Bronchial epithelial cell (primary cell): ENCODE measurements at regions not wholly inside any gene's neighbourhood (a gene's known extent, or its start where the extent isn't known, plus 50 kb on each side); places are given as distances from the start of the nearest gene placed in this dataset.
A peak's percentile ranks its signal among the peaks of the same experiment; 100 is the strongest.
"Not testable (repeated sequence)": the region's sequence is repeated elsewhere in the genome, so short reads cannot be mapped to it uniquely, and the experiment has no call there.

ENCODE experiments used
- DNase-seq: peaks from one replicate; pipeline ENCODE4 v3.0.0-alpha.2; 2010; ENCODE audit warnings: low read depth
- FAIRE-seq: peaks from 2 replicates; lab custom pipeline; 2011; peaks lifted over from hg19 to GRCh38; lab: Jason Lieb, UNC
- H3K27me3 ChIP-seq: 2 replicates; pipeline ENCODE4 v1.5.1; 2011; ENCODE audit warnings: low read length; ENCODE audit not compliant: control insufficient read depth, insufficient read depth
- H3K36me3 ChIP-seq: 2 replicates; pipeline ENCODE4 v1.5.1; 2011; ENCODE audit warnings: low read length; ENCODE audit not compliant: control insufficient read depth, insufficient read depth
- H3K4me3 ChIP-seq: 2 replicates; pipeline ENCODE4 v1.5.1; 2011; ENCODE audit warnings: mild to moderate bottlenecking, low read depth, low read length, control low read depth
- CTCF ChIP-seq: IDR thresholded peaks from 2 replicates; pipeline ENCODE4 v1.5.1; 2011; ENCODE audit warnings: mild to moderate bottlenecking, moderate library complexity, low read length, control low read depth, inconsistent platforms; ENCODE audit not compliant: insufficient read depth, severe bottlenecking

- peak; percentile 99 for FAIRE-seq
- H3K27me3 ChIP-seq, H3K4me3 ChIP-seq, H3K36me3 ChIP-seq, DNase-seq: not testable (repeated sequence)
- TF ChIP-seq CTCF = peak; percentile 10
Observed at GRCh38 chr14:106717544-106717943, 1191.2 kb downstream of the TMEM121 start.

DNA sequence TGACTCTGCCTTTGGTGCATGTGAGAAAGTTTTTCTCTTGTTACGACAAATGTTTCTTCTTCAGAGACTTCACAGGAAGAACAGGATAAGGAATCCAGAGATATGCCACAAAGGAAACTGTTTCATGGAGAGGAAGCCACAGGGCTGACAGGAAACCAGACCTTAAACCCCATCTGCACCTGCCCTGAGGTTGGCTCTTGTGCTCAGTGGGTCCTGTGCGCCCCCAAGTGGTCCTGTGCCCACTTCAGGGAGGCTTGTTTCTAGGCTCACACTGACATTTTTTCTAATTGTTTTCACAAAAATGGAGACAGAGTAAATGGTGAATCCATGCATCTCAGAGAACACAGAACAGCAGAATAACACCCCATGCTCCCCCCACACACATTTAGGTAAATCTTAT is 1193.5 kb downstream of the TMEM121 start:
- not testable (repeated sequence) for H3K4me3 ChIP-seq, DNase-seq, FAIRE-seq, H3K36me3 ChIP-seq, H3K27me3 ChIP-seq

- not testable (repeated sequence) for H3K36me3 ChIP-seq, H3K4me3 ChIP-seq, DNase-seq, H3K27me3 ChIP-seq, FAIRE-seq
Observed at GRCh38 chr14:106721926-106722325, 1195.5 kb downstream of the TMEM121 start.

GRCh38 chr14:106722813-106723687 is 1196.7 kb downstream of the TMEM121 start:
- H3K36me3 ChIP-seq, H3K27me3 ChIP-seq, H3K4me3 ChIP-seq, FAIRE-seq, DNase-seq: not testable (repeated sequence)

- FAIRE-seq, H3K27me3 ChIP-seq, H3K36me3 ChIP-seq, H3K4me3 ChIP-seq, DNase-seq: not testable (repeated sequence)
Observed at GRCh38 chr14:106727962-106728361, 1201.6 kb downstream of the TMEM121 start.

DNA sequence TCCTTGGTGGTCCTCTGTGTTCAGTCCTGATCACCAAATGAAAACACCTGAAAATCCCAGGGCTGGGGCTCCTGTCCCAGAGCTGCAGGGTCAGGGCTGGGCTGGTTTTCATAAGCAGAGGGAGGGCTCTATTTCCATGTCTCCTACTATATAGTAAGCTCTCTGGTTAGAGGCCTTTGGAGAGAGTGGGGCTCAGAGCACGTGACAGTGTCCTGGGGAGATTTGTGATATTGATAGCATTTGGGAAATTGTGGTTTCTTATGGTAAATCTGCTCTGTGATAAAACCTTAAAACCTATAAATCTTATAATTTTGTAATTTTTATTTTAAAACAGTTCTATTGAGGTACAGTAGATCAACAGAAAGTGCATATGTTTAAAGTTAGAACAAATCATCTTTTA is 1202.2 kb downstream of the TMEM121 start:
- Histone ChIP-seq H3K4me3 (no peak overlapping the region), H3K27me3 (no peaks in the 10 kb centered on the region), H3K36me3 (no peaks in the 10 kb centered on the region)
- no peak for TF ChIP-seq CTCF
- FAIRE-seq = no peak
- DNase-seq = no peak

GRCh38 chr14:106729551-106729950 is 1203.2 kb downstream of the TMEM121 start:
- no peak for TF ChIP-seq CTCF
- H3K36me3 ChIP-seq = no peaks in the 10 kb centered on the region
- FAIRE-seq = no peak
- H3K27me3 ChIP-seq = no peaks in the 10 kb centered on the region
- H3K4me3 ChIP-seq = no peak overlapping the region
- DNase-seq = no peak

DNA sequence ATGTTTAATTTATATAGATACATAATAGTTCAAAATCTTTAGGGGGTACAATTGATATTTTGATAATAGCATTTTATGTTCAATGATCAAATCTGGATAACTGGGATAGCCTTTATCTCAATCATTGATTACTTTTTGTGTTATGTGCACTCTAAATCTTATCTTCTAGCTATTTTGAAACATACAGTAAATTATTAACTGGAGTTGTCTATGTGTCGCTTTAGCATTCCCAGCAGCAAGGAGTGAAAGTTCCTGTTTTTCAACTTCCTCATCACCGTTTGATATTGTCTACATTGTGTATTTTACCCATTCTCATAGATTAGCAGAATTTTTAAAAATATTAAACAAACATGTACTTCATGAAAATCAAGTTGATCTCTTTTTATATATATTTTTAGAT is 1207.4 kb downstream of the TMEM121 start:
- Histone ChIP-seq H3K4me3 (no peak overlapping the region), H3K27me3 (no peaks in the 10 kb centered on the region), H3K36me3 (no peaks in the 10 kb centered on the region)
- no peak for TF ChIP-seq CTCF
- DNase-seq = no peak
- FAIRE-seq = no peak
